ENCODE measurements at regions not wholly inside any gene's neighbourhood (a gene's known extent, or its start where the extent isn't known, plus 50 kb on each side); places are given as distances from the start of the nearest gene placed in this dataset.

DNA sequence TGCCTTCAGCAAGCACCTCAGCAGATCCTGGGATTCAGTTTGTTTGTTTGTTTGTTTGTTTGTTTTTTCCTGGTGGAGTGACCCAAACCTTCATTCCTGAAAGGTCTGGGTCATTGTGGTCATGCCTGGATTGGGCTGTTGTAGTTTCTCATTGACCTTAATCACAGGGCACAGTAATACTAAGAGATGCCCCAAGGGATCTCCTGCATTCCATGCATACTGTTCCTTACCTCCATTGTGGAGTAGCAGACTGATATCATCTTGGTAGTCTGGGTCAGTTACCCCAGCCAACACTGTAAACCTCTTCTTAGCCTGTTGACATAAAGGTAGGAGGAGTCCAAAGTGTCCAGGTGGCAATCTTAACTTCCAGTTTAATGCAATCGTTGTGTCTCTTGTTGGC is 1466.7 kb upstream of the CDH9 start:
- TF ChIP-seq, protein P1, sequence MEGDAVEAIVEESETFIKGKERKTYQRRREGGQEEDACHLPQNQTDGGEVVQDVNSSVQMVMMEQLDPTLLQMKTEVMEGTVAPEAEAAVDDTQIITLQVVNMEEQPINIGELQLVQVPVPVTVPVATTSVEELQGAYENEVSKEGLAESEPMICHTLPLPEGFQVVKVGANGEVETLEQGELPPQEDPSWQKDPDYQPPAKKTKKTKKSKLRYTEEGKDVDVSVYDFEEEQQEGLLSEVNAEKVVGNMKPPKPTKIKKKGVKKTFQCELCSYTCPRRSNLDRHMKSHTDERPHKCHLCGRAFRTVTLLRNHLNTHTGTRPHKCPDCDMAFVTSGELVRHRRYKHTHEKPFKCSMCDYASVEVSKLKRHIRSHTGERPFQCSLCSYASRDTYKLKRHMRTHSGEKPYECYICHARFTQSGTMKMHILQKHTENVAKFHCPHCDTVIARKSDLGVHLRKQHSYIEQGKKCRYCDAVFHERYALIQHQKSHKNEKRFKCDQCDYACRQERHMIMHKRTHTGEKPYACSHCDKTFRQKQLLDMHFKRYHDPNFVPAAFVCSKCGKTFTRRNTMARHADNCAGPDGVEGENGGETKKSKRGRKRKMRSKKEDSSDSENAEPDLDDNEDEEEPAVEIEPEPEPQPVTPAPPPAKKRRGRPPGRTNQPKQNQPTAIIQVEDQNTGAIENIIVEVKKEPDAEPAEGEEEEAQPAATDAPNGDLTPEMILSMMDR (IDR thresholded peaks at IDR 0.05), result no peak
- no peak for TF ChIP-seq POLR2A (IDR thresholded peaks at IDR 0.05)

Data from ovary (tissue), 3 donors.